IMR-90 (cell line): ENCODE measurements at regions not wholly inside any gene's neighbourhood (a gene's known extent, or its start where the extent isn't known, plus 50 kb on each side); places are given as distances from the start of the nearest gene placed in this dataset.

Experiments
- ATAC-seq: fragments of 200-7000 bp; cut with Tn5 transposase; 2 replicates; pipeline ENCODE4 v1.9.1; 2020; ENCODE audit warnings: low read depth, mild to moderate bottlenecking, moderate library complexity
- BruUV-seq: library from RNA; stranded (reverse); fragments of 400-500 nt; replicated peaks from 2 replicates; lab custom pipeline; 2021; lab: Mats Ljungman, UMichigan
- CTCF ChIA-PET: fragments of 300-600 bp; formaldehyde crosslinking; extraction: SDS; loops from one replicate; lab custom pipeline; 2021; ENCODE audit warnings: antibody characterized with exemption; lab: Yijun Ruan, JAX
- POLR2A ChIA-PET: fragments of 300-600 bp; sonication (Branson Sonifier 250); formaldehyde crosslinking; loops from one replicate; lab custom pipeline; 2022; ENCODE audit warnings: antibody characterized with exemption; ENCODE audit not compliant: unreplicated experiment; lab: Charles Lee
- DNase-seq: peaks from one replicate; pipeline ENCODE4 v3.0.0; 2013
- H2AFZ ChIP-seq: replicated peaks from 2 replicates; pipeline ENCODE3; 2013; ENCODE audit warnings: low read length, mild to moderate bottlenecking; ENCODE audit not compliant: poor library complexity
- H2AK5ac ChIP-seq: 2 replicates; pipeline ENCODE4 v1.6.1; 2013; ENCODE audit warnings: low read depth, low read length, inconsistent platforms
- H2AK9ac ChIP-seq: replicated peaks from 2 replicates; pipeline ENCODE3; 2013; ENCODE audit warnings: mild to moderate bottlenecking, low read depth, low read length, moderate library complexity; ENCODE audit not compliant: poor library complexity
- H2BK120ac ChIP-seq: 2 replicates; pipeline ENCODE4 v1.6.1; 2013; ENCODE audit warnings: low read depth, low read length, inconsistent platforms
- H2BK15ac ChIP-seq: 3 replicates; pipeline ENCODE4 v1.6.1; 2013; ENCODE audit warnings: low read depth, low read length, inconsistent platforms
- H2BK20ac ChIP-seq: 2 replicates; pipeline ENCODE4 v1.6.1; 2013; ENCODE audit warnings: low read depth, mild to moderate bottlenecking, inconsistent platforms, low read length, moderate library complexity
- H2BK5ac ChIP-seq: 2 replicates; pipeline ENCODE4 v1.6.1; 2013; ENCODE audit warnings: mild to moderate bottlenecking, low read depth, low read length, inconsistent platforms; ENCODE audit not compliant: poor library complexity, severe bottlenecking
- H3K14ac ChIP-seq: replicated peaks from 2 replicates; pipeline ENCODE4 v1.6.1; 2013; ENCODE audit warnings: low read depth, low read length, inconsistent platforms
- H3K18ac ChIP-seq: 2 replicates; pipeline ENCODE4 v1.6.1; 2013; ENCODE audit warnings: low read depth, low read length, control low read depth
- H3K23ac ChIP-seq: 2 replicates; pipeline ENCODE4 v1.6.1; 2013; ENCODE audit warnings: low read depth, low read length, inconsistent platforms
- H3K27ac ChIP-seq: 2 replicates; pipeline ENCODE4 v1.5.1; 2013; ENCODE audit warnings: mild to moderate bottlenecking, control low read depth, low read length; ENCODE audit not compliant: insufficient read depth
- H3K27me3 ChIP-seq: 2 replicates; pipeline ENCODE4 v1.6.1; 2013; ENCODE audit warnings: low read length; ENCODE audit not compliant: control insufficient read depth, insufficient read depth
- H3K36me3 ChIP-seq: 2 replicates; pipeline ENCODE4 v1.6.1; 2013; ENCODE audit warnings: low read length, mixed read lengths; ENCODE audit not compliant: control insufficient read depth, insufficient read depth
- H3K4ac ChIP-seq: 2 replicates; pipeline ENCODE4 v1.6.1; 2013; ENCODE audit warnings: low read depth, low read length, inconsistent platforms
- H3K4me1 ChIP-seq: 2 replicates; pipeline ENCODE4 v1.6.1; 2013; ENCODE audit warnings: low read length, mixed read lengths; ENCODE audit not compliant: control insufficient read depth, insufficient read depth
- H3K4me2 ChIP-seq: 2 replicates; pipeline ENCODE4 v1.6.1; 2013; ENCODE audit warnings: low read depth, mild to moderate bottlenecking, control low read depth, low read length, moderate library complexity
- H3K4me3 ChIP-seq: 2 replicates; pipeline ENCODE4 v1.5.1; 2013; ENCODE audit warnings: low read depth, mild to moderate bottlenecking, control low read depth, low read length, moderate library complexity; ENCODE audit not compliant: insufficient read depth
- H3K56ac ChIP-seq: 2 replicates; pipeline ENCODE4 v1.6.1; 2013; ENCODE audit warnings: low read length, inconsistent platforms; ENCODE audit not compliant: insufficient read depth; ENCODE audit errors: extremely low read depth
- H3K79me1 ChIP-seq, 2 experiments: 2 replicates each; pipeline ENCODE4 v1.6.1; 2013; ENCODE audit warnings: low read length in 2 of 2, inconsistent platforms in 1 of 2, low read depth in 1 of 2
- H3K9ac ChIP-seq: 2 replicates; pipeline ENCODE4 v1.6.1; 2013; ENCODE audit warnings: low read depth, low read length, control low read depth
- H3K9me1 ChIP-seq: 2 replicates; pipeline ENCODE4 v1.6.1; 2013; ENCODE audit warnings: low read length, inconsistent platforms; ENCODE audit not compliant: insufficient read depth
- H3K9me3 ChIP-seq: 2 replicates; pipeline ENCODE4 v1.6.1; 2013; ENCODE audit warnings: low read length; ENCODE audit not compliant: control insufficient read depth, insufficient read depth
- H4K20me1 ChIP-seq: 2 replicates; pipeline ENCODE4 v1.6.1; 2013; ENCODE audit warnings: low read length, inconsistent platforms; ENCODE audit not compliant: insufficient read depth
- H4K5ac ChIP-seq: 2 replicates; pipeline ENCODE4 v1.6.1; 2013; ENCODE audit warnings: mild to moderate bottlenecking, low read depth, low read length, control low read depth
- H4K8ac ChIP-seq, 2 experiments: 2 replicates each; pipeline ENCODE4 v1.6.1; 2013; ENCODE audit warnings: low read depth in 2 of 2, low read length in 2 of 2, control low read depth in 1 of 2, inconsistent platforms in 1 of 2
- H4K91ac ChIP-seq: 2 replicates; pipeline ENCODE4 v1.6.1; 2013; ENCODE audit warnings: low read depth, low read length, inconsistent platforms; ENCODE audit not compliant: insufficient read depth
- BHLHE40 ChIP-seq: fragments of 150-350 bp; IDR thresholded peaks from 2 replicates; pipeline ENCODE4 v1.6.1; 2016; ENCODE audit warnings: mild to moderate bottlenecking, low read depth, low read length
- MAFK ChIP-seq: IDR thresholded peaks from 2 replicates; pipeline ENCODE4 v1.6.1; 2012; ENCODE audit warnings: low read depth, low read length, improper control_type of control experiment
- RAD21 ChIP-seq: IDR thresholded peaks from 2 replicates; pipeline ENCODE4 v1.6.1; 2012; ENCODE audit warnings: low read length, improper control_type of control experiment
- RCOR1 ChIP-seq: IDR thresholded peaks from 2 replicates; pipeline ENCODE4 v1.6.1; 2012; ENCODE audit warnings: mild to moderate bottlenecking, low read length, improper control_type of control experiment; ENCODE audit not compliant: insufficient replicate concordance
- WGBS, 2 experiments: methylation state at CpG; one replicate each; pipeline versions ENCODE4 v1.1.5 to v1.1.7; 2013; ENCODE audit warnings: missing lambda C conversion rate in 2 of 2; ENCODE audit not compliant: insufficient read length in 1 of 2; ENCODE audit errors: extremely low coverage in 2 of 2; 5-methylcytosine and 5-hydroxymethylcytosine counted together
- dilution Hi-C: fragments of 300-500 bp; cut with HindIII; formaldehyde crosslinking; loops from one replicate; pipeline ENCODE4 v1.14.3; 2018; ENCODE audit warnings: low sequenced_read_pairs; ENCODE audit not compliant: unreplicated experiment
- in situ Hi-C: fragments of 300-500 bp; cut with MboI; formaldehyde crosslinking; loops from 3 replicates; pipeline ENCODE4 v1.14.3; 2019; ENCODE audit warnings: low sequenced_read_pairs, inconsistent platforms, mixed read lengths
- intact Hi-C: fragments of 100-400 bp; cut with micrococcal nuclease; formaldehyde crosslinking; loops from 2 replicates; pipeline ENCODE4 v1.10.0; 2022

DNA sequence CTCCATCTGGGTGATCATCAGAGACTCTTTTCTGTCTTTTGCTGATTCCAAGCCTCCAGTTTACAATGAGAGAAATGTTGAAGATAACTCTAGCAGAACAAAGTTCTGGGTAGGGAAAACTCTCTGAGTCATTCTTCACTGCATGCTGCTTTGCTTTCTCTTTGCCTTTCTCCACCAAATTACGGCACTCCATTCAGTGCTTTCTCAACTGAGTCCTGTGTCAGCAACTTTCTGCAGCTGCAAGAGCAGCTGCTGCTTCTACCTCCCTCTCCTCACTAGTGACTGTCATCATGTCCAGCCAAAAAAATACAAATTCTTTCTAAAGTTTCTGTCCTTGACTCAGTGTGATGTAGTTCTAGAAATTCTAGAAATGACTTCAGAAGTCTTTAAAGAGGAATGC, 953.8 kb downstream of the IGSF11 start:
- Histone ChIP-seq H2AK9ac (no peak overlapping the region), H4K8ac (no peak overlapping the region), H3K4me2 (no peak overlapping the region), H3K4ac (no peak overlapping the region), H3K36me3 (no peaks in the 10 kb centered on the region), H2BK5ac (no peak overlapping the region), H3K9me3 (no peaks in the 10 kb centered on the region), H3K27me3 (no peaks in the 10 kb centered on the region), H3K4me1 (no peaks in the 10 kb centered on the region), H3K27ac (no peak overlapping the region), H4K20me1 (no peaks in the 10 kb centered on the region), H2AK5ac (no peak overlapping the region), H4K91ac (no peak overlapping the region), H3K79me1 (no peaks in the 10 kb centered on the region), H3K23ac (no peak overlapping the region), H2BK15ac (no peak overlapping the region), H4K5ac (no peak overlapping the region), H3K56ac (no peak overlapping the region), H3K4me3 (no peak overlapping the region), H3K14ac (no peak overlapping the region), H2AFZ (no peak overlapping the region), H2BK20ac (no peak overlapping the region), H2BK120ac (no peak overlapping the region), H3K9ac (no peak overlapping the region), H3K9me1 (no peaks in the 10 kb centered on the region), H3K18ac (no peak overlapping the region)
- intact Hi-C loops, result no loop called here
- ATAC-seq (peak; percentile 83), DNase-seq (peak; percentile 18)
- TF ChIP-seq RCOR1, result no peak
- TF ChIP-seq BHLHE40, result no peak
- TF ChIP-seq MAFK, result peak; percentile 11; the same call in 1 of the 2 replicates
- no peak for TF ChIP-seq RAD21
- ChIA-PET CTCF (no interaction called here), POLR2A (no interaction called here)
- 25% methylated on average over 1 of the region's 1 CpG; no CpG with 5 or more reads in 1 of the 2 experiments for WGBS, 2 experiments
- in situ Hi-C loops, result no loop called here
- BruUV-seq, result no TSS peak
- dilution Hi-C loops, result no loop called here
